ENCODE measurements at regions not wholly inside any gene's neighbourhood (a gene's known extent, or its start where the extent isn't known, plus 50 kb on each side); places are given as distances from the start of the nearest gene placed in this dataset.

- no peak for TF ChIP-seq POLR2AphosphoS5 (IDR thresholded peaks at IDR 0.05; ENCODE audit: low read depth, low read length)
- TF ChIP-seq EZH2 (IDR thresholded peaks at IDR 0.05) = no peak
- TF ChIP-seq YY1 (IDR thresholded peaks at IDR 0.05; ENCODE audit: extremely low read depth, insufficient replicate concordance, low read depth, low read length) = no peak
- TF ChIP-seq, protein P1, sequence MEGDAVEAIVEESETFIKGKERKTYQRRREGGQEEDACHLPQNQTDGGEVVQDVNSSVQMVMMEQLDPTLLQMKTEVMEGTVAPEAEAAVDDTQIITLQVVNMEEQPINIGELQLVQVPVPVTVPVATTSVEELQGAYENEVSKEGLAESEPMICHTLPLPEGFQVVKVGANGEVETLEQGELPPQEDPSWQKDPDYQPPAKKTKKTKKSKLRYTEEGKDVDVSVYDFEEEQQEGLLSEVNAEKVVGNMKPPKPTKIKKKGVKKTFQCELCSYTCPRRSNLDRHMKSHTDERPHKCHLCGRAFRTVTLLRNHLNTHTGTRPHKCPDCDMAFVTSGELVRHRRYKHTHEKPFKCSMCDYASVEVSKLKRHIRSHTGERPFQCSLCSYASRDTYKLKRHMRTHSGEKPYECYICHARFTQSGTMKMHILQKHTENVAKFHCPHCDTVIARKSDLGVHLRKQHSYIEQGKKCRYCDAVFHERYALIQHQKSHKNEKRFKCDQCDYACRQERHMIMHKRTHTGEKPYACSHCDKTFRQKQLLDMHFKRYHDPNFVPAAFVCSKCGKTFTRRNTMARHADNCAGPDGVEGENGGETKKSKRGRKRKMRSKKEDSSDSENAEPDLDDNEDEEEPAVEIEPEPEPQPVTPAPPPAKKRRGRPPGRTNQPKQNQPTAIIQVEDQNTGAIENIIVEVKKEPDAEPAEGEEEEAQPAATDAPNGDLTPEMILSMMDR (IDR thresholded peaks at IDR 0.05 in 2 of 3, conservative IDR thresholded peaks at IDR 0.05 in 1 of 3; ENCODE audit: borderline replicate concordance in 1 of 3, insufficient read depth in 1 of 3, low read depth in 2 of 3, low read length in 2 of 3) = no peak
- TF ChIP-seq, protein P2, sequence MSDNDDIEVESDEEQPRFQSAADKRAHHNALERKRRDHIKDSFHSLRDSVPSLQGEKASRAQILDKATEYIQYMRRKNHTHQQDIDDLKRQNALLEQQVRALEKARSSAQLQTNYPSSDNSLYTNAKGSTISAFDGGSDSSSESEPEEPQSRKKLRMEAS (IDR thresholded peaks at IDR 0.05) = no peak
- TF ChIP-seq POLR2A (IDR thresholded peaks at IDR 0.05; ENCODE audit: borderline replicate concordance, extremely low read depth, insufficient read depth, insufficient read length) = no peak
- TF ChIP-seq SIN3A (IDR thresholded peaks at IDR 0.05; ENCODE audit: low read depth) = no peak
- no peak for TF ChIP-seq EZH2phosphoT487 (IDR thresholded peaks at IDR 0.05; ENCODE audit: borderline replicate concordance)
- no peak for TF ChIP-seq SRF (IDR thresholded peaks at IDR 0.05; ENCODE audit: low read depth)
- TF ChIP-seq CBX3 (IDR thresholded peaks at IDR 0.05; ENCODE audit: low read depth) = no peak
Observed at GRCh38 chr3:31013090-31013489, 118.6 kb upstream of the GADL1 start.

Measured in HCT116 (cell line).